HG03108 (cell line): ENCODE measurements at regions not wholly inside any gene's neighbourhood (a gene's known extent, or its start where the extent isn't known, plus 50 kb on each side); places are given as distances from the start of the nearest gene placed in this dataset.
"Not testable (repeated sequence)": the region's sequence is repeated elsewhere in the genome, so short reads cannot be mapped to it uniquely, and the experiment has no call there.

Experiments
- ATAC-seq: cut with Tn5 transposase; IDR thresholded peaks from one replicate; pipeline ENCODE4 v1.9.1; 2021; ENCODE audit warnings: moderate library complexity; ENCODE audit not compliant: unreplicated experiment

DNA sequence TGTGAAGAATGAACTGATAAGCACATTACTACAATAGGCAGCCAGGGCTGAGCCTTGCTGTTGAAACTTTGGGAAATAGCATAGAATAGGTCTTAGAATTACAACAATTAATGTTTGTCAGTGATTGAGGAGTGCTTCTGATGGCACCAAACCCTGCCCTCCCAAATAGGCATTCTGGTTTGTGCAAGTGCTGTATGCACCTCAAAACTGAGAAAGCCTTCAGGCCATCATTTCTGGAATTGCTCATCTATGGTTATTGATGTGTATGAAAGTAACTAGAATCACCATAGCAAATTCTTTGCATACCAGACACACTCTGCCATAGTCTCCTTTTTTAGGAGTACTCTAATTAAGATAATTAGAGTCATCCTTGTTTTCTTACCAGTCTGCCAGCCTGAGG lies 585.0 kb upstream of the MBL2 start:
- ATAC-seq, result no peak

DNA sequence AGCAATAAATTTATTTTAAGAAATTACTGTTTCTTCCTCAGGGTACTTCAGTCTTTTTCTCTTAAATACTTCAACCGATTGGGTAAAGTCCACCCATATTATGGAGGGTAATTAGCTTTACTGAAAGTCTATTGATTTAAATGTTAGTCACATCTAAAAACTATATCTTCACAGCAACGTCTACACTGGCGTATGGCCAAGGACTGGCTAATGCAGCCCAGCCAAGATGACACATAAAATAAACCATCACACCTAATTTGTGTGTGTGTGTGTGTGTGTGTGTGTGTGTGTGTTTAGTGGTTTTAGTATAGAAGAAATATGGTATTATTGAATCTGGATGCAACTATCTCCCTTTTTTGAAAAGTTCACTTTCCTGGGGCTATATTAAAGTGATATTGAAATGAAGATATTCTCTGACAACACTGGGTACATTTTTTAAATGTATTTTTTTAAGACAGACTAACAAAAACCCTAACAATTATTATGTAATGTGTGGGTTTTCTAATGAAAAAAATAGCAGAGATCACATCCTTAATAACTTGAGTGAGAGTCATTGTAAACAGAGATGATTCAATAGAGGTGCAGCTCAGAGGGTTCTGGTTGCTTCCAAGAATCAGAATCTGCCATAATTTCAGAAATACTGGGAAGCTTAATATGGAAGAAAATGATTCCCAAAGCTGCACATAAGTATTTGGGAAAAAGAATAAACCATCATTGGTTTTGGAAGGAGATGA lies 584.2 kb upstream of the MBL2 start:
- ATAC-seq, result no peak

GRCh38 chr10:53342531-53342930 lies 569.9 kb upstream of the MBL2 start:
- not testable (repeated sequence) for ATAC-seq

DNA sequence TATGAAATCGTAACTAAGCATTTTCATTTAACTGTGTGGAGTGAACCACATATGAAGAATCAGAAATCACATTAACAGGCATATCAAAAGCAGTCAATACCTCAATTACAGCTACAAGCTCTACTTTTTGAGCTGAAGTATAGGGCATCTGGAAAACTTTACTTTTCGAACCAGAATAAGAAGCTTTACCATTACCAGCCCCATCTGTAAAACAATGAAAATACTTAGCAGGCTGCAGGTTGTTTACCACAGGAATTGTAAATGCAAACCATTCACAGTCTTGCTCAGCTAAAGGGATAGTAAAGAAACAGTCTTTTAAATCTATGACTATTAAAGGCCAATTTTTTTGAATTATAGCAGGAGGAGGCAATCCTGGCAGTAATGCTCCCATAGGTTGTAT lies 565.6 kb upstream of the MBL2 start:
- not testable (repeated sequence) for ATAC-seq

DNA sequence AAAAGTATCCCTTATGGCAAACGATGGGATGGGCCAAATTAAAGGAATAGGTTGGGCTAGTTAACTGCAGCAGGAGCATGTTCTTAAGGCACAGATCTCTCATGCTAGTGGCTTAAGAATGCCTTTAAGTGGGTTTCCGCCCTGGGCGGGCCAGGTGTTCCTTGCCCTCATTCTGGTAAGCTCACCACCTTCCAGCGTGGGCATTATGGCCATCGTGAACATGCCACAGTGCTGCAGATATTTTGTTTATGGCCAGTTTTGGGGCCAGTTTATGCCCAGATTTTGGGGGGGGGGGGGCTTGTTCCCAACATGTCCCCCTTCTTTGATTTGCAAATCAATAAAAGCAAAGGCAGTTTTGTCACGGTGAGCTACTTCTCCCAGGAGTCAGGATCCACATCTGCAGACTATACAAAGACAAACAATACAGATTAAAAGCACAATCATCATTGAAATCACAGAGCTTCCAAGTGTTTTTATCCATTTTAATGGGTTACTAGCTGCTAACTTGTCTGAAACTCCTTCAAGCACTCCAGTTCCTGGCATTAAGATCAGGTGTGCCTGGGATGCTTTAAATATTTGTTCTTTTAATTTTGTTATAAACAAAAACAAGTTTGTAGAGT lies 563.3 kb upstream of the MBL2 start:
- not testable (repeated sequence) for ATAC-seq

DNA sequence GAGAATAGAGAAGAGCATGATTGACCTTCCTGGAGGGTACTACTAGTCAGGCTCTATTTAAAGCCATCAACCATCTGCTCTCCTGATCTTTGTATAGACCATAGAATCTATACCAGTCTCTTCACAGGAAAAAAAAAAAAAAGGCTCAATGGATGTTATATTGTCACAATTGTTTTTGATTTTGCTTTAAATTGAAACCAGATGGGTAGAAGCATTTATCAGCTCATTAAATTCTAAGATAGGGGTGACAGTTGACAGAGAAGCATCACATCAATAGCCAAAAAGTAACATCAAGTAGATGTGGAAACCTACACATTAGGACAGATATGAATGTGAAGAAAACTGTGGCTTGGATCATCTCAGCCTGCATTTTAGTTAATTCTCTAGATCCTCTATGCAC lies 558.9 kb upstream of the MBL2 start:
- ATAC-seq, result no peak

DNA sequence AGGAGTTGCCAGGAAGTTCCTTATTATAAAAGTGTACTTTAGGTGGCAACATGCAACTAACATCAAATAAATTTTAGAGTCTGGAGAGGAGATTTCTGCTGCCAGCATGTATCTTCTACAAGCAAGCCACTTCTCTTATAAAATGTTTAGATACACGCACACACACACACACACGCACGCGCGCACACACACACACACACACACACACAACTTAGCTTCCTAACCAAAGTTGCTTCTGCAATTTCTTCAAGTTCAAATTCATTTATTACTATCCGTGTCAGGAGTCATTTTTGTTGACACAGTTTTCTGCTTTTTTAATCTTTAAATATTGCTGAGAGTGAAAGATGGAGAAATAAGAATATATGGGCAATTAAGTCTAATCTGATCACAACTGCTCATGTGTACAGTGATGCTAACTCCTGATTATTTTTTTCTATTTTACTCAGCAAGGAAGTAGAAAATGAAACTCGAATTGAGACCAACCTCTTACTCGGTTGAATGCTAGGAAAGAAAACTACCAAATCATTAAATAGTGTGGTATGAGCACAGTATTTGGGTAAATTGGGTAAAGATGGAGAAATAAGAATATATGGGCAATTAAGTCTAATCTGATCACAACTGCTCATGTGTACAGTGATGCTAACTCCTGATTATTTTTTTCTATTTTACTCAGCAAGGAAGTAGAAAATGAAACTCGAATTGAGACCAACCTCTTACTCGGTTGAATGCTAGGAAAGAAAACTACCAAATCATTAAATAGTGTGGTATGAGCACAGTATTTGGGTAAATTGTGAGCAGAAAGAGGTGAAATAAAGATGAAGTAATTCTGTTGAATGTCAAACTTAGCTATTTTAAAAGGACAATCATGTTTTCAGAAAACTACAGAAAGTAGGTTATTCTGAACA lies 554.1 kb upstream of the MBL2 start:
- ATAC-seq, result not testable (repeated sequence)

DNA sequence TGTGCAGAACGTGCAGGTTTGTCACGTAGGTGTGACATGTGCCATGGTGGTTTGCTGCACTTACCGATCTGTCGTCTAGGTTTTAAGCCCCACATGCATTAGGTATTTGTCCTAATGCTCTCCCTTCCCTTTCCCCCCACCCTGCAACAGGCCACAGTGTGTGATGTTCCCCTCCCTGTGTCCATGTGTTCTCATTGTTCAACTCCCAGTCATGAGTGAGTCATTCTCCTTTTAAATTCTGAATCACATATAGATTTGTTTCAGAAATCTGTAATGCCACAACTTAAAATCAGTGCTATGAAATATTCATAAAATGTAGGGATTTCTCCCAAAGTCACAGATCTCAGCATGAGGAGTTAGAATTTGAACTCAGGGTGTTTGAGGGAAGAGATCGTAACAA lies 552.5 kb upstream of the MBL2 start:
- ATAC-seq, result no peak

DNA sequence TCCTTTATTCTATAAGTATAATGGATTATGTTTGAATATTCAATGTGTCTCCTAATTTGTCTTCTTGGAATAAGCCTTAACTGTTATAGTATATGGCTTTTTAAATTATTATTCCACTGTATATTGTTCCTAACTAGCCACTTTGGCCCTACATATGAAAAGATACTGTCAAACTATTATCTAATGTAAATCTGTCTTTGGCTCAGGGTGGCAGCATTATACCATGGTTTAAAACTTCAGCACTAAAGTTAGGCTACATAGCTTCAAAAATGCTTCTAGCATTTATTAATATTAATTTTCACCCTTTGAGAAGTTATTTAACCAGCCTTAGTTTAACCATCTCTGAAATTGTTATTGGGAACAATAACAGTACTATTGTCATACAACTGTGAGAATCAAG lies 543.1 kb upstream of the MBL2 start:
- ATAC-seq, result no peak

GRCh38 chr10:53314876-53315275 lies 542.3 kb upstream of the MBL2 start:
- no peak for ATAC-seq

- ATAC-seq, result no peak
These were observed 525.9 kb upstream of the MBL2 start for GRCh38 chr10:53298443-53298842.

GRCh38 chr10:53284615-53285182 lies 512.1 kb upstream of the MBL2 start:
- no peak for ATAC-seq

GRCh38 chr10:53276797-53277196 lies 504.2 kb upstream of the MBL2 start:
- no peak for ATAC-seq

- no peak for ATAC-seq
These were observed 496.9 kb upstream of the MBL2 start for GRCh38 chr10:53269482-53269881.

GRCh38 chr10:53260213-53260612 lies 487.6 kb upstream of the MBL2 start:
- ATAC-seq, result no peak

GRCh38 chr10:53256623-53257022 lies 484.0 kb upstream of the MBL2 start:
- no peak for ATAC-seq

- ATAC-seq, result no peak
These were observed 483.1 kb upstream of the MBL2 start for GRCh38 chr10:53255661-53256205.

- ATAC-seq, result no peak
These were observed 480.6 kb upstream of the MBL2 start for GRCh38 chr10:53253221-53253620.

DNA sequence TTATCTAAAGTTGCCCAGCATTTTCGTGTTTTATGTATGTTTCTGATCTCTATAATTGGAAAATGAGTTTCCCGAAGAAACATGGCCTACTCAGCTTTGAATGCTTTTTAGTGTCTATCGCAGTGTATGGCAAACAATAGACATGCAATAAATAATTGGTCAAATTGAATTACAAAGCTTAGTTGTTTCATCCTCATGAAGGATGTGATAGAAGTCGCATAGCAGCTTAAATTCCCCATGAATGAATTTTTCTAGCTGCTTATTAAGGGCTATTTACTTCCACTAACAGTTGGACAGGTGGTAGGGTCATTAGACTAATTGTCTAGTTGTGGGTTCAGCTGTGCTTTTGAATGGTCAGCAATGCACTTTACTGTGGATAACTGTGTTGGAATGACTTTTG lies 467.3 kb upstream of the MBL2 start:
- no peak for ATAC-seq

DNA sequence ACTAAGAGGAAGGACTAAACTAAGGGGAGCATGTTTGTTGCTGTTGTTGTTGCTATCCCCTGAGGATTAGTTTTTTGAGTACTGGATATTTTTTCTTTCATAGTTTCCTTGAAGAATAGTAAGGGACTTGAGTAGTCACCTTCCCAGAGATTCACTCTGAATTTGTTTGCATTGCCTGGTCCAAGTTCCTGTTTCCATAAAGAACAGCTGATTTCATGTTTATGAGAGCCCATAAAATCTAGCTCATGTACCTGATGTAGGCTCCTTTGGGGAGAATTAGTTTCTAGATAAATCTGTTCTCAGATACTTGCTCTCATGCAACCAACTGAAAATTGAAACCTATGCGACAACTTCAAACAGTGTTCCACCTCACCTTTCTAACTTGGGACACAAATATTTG lies 464.4 kb upstream of the MBL2 start:
- no peak for ATAC-seq

DNA sequence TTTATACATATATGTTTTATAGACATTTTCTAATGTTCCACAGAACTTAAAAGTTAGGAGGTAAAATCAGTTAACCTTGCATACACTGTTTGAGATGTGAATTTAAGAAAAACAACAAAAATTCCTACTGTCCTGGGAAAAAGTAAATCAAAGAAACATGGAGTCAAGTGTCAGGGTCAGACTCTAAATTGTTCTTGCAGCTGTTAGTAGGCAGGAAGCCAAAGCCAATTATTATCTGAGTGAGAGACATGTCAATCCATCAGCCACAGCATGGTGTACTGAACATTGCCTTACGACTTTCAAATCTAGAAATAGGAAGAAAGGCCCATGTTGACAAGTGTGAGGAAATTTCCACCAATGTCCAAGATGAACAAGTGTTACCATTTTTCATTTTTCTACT lies 461.2 kb upstream of the MBL2 start:
- ATAC-seq, result no peak
